Stimulated activated CD4-positive, alpha-beta T cell treated with anti-CD3 and anti-CD28 coated beads, Interleukin-12 subunit alpha, Interleukin-12 subunit beta, amount 100 ng/mL, for 4 hours (primary cell): ENCODE measurements at regions not wholly inside any gene's neighbourhood (a gene's known extent, or its start where the extent isn't known, plus 50 kb on each side); places are given as distances from the start of the nearest gene placed in this dataset.

Experiments
- DNase-seq: peaks from one replicate; pipeline ENCODE4 v3.0.0-alpha.2; 2020

DNA sequence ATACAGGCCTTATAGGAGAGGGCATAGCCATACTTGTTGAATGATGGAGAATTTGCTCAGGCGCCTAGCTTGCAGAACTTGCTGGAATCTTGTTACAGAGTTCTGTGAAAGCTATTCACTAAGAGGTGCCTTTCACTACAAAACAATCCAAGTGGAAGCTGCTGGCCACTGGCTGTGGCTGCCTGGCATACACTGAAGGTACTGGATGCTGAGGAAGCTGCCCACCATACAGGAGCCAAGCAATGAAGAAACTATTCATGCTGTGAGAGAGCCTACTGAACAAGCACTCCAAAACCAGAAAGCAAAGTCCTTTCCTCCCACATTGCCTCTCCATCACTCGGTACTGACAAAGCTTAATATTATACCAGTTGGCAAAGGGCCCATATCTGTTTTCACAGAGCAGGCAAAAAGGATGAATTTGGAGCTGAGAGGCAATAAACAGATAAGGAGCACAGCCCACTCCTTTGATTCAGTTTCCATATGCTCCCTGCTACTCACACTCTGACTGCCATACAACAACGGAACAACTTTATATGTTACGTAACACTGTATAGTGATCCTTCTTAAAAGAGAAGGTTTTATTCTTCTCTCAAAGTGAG lies 192.6 kb upstream of the ALCAM start:
- no peak for DNase-seq

DNA sequence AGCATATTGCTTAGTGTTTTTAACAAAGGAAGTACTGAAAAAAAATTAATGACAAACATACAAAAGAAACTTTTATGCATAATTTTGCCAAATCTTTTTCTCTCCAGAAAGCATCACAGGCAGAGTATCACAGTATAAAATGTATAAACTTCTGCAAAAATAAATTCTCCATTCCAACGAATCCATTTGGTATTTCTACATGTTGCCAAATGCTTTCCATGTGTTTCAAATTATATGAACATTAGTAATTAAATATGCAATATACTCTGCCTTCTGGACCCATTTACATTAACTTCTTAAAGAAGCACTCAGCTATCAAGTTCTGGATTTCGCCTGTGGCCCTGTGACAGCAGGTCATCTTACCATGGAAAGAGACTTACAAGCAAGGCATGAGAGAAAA lies 189.1 kb upstream of the ALCAM start:
- DNase-seq, result no peak

DNA sequence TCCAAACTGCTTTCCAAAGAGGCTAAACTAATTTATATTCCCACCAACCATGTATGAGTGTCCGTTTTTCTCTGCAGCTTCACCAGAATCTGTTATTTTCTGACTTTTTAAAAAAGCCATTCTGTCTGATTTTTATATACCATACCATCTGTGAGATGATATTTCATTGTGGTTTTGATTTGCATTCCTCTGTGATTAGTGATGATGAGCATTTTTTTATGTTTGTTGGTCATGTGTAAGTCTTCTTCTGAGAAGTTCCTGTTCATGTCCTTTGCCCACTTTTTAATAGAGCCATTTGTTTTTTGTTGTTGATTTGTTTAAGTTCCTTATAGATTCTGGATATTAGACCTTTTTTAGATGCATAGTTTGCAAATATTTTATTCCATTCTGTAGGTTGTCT lies 179.4 kb upstream of the ALCAM start:
- DNase-seq, result no peak

DNA sequence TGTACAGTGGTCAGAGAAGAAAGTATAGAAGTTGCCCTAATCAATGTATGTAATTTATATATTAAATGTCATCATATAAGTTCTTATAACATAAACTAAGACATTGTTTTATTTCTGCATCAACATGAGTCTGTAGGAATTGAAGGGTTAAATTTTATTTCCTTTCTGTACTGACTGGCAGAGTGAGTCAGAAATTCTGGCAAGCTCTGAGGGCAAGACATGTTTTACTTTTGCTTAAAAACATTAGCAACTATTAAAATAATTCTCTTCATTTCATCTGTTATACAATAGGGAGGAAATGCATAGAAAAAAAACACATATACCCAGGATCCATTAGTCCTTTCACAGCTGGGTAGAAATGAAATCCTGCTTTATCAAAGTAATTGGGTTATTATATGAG lies 171.4 kb upstream of the ALCAM start:
- no peak for DNase-seq

DNA sequence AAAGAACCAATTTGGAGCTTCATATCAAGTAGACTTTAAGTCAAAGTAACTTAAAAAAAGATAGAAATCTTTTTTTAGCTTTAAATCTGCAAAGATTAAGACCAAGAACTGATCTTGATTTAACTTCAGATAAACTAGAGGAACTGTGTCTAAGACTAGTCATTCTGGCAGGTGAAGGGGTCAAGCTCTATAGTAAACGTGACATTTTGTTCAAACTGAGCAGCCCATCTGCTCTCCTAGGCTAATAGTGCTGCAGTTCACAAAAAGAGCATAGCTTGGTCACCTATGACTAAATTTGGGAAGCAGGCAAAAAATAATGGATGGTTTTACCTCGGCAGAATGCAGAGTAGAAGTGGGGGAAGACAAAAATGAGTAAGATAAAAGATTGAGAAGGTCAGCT lies 168.8 kb upstream of the ALCAM start:
- DNase-seq, result no peak

DNA sequence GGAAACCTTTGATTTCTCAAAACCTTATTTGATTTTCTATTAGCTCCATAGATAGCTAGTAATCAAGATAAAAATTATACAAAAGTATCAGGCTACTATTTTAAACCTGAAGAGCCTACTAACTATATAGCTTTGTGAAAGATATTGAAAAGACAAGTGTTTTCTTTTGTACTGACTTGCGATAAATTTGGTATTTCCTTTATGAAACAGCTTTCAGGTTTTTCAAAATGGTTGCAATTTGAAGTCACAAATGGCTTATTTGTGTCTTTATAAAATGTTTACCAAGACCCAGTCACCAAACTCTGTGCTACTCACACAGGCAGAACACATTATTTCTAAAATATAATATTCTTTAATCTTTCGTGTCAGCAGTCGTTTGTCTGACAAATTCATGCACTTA lies 167.5 kb upstream of the ALCAM start:
- DNase-seq, result no peak

DNA sequence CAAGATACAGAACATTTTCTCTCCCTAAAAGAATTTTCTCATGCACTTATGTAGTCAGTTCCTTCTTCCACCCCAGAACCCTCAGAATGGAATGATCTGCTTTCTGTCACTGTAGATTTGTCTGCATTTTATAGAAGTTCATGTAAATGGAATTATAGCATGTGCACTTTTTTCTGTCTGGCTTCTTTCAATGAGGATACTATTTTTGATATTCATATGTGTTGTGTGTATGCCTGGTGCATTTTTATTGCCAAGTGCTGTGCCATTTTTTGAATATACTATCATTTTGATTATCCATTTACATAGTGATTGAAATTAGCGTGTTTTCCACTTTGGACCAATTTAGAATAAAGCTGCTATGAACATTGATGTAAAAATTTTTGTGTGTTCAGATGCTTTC lies 156.6 kb upstream of the ALCAM start:
- DNase-seq, result no peak

DNA sequence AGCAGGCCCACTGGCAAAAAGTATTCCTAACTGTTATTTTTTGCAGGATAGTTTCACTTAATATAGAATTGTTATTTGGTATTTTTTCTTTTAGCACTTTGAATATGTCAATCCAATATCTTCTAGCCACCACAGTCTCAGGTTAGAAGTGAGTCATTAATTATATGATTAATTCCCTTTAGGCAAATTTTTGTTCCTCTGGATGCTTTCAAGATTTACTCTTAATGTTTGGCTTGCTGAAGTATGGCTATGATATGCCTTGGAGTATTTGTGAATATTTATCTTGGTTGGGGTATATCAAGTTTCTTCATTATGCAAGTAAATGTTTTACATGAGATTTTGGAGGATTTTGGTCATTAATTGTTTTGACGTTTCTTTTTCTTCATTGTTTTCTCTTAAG lies 152.1 kb upstream of the ALCAM start:
- no peak for DNase-seq

DNA sequence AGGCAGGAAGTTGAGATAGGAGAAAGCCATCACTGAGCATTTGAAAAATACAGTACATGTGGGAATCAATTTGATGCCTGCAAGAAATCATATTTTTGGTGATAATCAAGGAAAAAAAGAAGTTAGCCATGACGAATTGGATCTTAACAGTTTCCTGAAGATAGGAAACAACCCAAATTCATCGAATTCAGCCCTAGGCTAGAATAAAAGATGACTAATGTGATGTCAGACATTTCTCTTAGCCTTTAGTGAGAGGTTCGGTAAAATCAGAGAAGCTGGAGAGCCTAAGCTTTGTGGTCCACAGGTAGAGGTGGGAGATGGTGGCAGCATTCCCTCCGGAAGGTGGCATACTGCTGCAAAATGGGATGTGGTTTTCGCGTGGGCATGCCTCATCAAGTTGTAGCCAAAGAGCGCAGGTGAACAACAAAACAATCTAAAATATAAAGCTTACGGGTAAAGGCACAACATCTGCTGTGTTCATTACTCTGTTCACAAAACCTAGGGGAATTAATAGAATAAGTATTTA lies 144.1 kb upstream of the ALCAM start:
- DNase-seq, result no peak

DNA sequence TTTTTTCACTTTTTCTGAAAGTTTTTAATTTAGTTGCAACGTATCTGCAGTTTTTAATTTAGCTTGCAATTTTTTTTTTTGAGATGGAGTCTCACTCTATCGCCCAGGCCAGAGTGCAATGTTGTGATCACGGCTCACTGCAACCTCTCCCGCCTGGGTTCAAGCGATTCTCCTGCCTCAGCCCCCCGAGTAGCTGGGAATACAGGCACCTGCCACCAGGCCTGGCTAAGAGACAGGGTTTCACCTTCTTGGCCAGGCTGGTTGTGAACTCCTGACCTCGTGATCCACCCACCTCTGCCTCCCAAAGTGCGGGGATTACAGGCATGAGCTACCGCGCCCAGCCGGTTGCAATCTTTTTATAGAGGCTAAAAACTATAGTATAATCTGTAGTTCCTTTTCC lies 142.9 kb upstream of the ALCAM start:
- DNase-seq, result no peak

DNA sequence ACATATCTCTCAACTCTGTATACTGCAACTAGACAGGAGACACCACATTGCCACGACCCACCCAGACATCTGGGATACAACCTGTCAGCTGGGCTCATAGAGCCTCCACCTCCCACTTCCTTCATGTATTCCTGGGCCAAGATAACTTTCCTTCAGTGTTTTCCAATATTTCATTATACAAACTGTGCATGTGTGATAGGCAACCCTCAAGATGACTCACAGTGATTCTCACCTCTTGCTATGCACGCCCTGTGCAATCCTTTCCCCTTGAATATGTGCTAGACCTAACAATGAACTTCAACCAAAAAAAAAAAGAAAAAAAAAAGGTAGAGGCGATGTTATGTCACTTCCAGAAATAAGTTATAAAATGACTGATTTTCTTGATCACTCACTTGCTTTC lies 138.0 kb upstream of the ALCAM start:
- DNase-seq, result no peak

DNA sequence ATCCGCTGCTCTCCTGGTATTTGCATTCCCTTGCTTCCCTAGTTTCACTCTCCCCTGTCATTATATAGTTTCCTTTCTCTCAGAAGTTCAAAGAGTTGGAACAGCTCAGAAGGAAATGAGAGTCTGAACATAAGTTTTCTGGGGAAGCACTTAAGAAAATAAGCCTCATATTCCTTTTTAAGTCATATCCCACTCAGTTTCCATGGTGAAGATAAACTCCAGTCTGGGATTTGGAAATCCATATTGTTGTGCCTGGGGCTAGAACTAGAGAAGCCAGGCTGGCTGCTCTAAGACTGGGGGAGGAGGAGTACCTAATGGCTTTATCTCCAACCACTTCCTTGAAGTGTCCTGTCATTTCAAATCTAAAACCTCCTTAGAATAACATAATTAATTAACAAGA lies 134.2 kb upstream of the ALCAM start:
- no peak for DNase-seq

DNA sequence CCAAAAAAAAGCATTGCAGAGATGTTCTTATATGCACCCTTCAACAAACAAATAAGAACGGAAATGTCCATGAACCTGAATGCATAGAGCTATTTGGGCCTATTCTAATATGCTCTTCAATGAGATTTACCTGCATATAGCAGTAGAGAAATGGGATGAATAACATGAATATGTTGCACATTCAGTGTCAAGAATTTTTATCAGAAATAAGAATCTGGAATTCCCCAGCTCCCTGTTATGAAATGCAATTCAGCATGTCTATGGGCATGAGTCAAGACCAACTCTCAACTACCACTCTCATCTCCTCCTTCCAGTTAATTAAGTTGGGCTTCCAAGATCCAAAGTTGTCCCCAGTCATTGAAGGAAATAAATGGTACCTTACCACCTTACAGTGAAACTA lies 133.7 kb upstream of the ALCAM start:
- DNase-seq, result no peak

DNA sequence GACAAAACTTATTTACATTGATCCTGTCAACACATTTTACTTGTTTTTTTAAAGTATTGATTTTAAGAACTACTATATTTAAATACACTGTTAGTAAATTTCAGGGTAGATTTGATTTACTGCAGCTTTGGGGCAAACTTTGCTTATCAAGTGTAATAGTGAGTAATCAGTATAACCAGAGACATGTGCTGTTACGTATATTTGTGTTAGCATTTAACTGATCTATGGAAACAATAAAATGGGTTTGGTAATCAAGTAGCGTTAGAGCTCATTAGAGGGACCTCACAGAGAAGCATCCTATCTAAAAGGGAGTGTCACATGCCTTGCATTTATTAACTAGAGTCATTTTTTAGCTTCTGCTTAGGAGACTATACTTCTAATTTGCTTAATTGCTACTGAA lies 131.5 kb upstream of the ALCAM start:
- DNase-seq, result no peak

DNA sequence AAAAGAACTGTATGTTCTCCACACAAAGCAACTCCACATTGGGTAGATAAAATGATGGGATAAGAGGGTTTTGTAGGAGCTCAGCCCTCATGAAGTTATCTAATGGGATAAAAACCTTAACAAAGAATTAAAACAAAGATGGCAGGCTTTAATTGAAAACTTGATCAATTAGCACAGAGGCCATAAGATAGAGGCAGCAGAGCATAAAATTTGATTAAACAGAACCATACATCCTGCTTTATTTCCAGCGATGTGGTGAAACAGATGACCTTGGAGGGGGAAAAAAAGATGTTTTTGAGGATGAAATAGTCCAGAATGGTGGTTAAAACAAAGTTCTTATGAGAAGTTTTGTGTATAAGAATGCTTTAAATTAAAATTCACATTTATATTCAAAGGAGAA lies 130.9 kb upstream of the ALCAM start:
- no peak for DNase-seq

DNA sequence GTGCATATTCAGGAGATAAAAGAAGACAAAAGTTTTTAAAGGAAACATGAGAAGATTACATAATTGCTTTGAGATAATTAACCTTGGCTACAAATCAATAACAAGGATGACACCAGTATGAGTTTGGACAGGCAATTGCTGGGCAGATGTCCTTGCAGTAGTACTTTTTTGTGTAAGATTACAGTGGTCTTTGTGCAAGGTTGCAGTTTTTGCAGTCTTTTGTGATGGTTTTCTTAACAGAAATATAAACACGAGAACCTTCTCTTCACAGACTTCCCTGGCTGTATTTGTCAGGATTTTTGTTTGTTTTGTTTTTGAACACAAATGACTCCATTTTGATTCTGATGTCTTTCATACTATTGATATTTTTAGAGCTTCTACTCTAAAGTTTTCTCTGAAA lies 128.3 kb upstream of the ALCAM start:
- no peak for DNase-seq

DNA sequence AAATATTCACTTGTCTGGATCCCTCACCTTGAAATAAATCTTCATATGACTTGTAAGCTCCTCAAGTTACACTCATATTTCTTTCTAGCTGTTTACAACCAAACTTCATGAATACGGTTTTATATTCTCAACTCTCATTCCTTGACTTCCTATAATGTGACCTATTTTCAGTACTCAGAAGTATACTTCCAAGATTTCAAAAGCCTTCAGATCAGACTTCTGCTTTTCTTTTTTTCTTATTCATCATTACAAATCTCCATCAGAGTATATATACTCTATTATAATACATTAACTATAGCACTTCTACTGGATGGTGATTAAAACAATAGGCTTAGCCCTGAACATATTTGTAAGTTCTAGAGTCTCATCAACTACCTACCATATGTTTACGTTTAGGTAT lies 123.6 kb upstream of the ALCAM start:
- no peak for DNase-seq

DNA sequence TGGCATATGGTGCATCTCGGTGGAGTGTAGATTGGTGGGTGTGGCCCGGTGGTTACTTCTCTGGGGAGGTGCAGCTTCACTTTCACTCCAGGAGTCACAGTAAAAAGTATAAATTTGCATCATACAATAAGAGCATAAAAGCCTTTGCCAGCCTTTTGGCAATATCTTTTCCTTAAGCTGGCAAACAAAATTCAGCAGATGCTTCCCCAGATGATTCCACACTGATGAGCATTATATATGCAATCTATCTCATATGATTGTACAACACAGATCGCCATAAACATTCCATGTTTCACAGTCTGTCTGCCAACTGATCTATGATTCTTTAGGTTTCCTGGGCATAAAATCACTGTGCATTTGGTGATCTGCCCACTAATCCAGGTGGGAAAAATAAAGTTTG lies 120.2 kb upstream of the ALCAM start:
- no peak for DNase-seq

DNA sequence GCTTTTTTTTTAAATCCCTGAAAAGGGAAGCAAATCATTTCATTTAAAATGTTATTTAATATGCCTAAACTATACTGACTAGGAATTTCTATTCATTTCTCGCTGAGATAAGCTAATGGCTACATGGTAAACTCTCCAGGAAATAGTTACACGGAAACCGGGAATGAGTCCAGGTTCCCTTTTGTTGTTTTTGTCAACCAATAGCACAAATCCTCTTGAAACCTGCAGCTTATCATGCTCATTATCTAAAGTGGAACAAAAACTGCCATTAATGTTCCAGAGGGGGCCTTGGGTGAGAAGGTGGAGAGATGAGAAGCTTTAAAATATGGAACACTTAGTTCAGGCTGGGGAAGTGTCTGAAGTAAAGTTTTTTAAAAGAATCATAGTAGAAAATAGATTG lies 113.5 kb upstream of the ALCAM start:
- DNase-seq, result no peak

DNA sequence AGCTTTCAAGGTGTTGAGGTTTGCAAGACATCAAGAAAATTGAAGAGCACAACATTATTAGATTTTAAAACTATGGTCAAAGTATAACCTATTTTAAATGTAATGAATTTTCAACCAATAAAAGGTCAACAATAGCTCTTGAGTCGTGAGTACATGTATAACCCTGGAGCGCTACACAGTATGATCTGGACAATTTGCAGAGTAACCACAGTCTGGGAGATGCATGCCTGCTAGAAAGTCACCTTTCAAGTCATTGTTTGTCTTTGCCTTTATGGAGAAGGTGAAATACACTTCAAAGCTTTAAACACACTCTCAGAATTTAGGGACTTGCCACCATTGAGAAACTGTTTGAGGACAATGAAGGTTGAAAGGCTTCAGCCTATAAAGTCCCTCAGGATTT lies 112.6 kb upstream of the ALCAM start:
- no peak for DNase-seq

DNA sequence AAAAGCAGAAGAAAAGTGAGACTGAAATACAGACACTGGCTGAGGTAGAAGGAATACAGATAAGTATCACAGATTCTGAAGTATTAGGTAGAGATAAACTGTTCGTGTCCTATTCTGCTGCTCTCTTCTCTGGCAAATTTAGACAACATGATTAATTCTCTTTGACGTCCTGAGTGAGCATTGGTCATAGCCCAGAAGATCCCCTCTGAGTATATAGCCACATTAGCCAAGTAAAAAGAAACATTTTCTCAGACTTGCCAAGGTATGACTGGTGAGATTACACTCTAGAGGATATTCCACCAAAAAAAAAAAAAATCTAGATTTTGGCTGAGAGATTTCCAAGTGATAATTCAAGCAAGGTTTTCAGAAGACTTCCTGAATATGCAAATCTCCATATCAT lies 111.4 kb upstream of the ALCAM start:
- no peak for DNase-seq

DNA sequence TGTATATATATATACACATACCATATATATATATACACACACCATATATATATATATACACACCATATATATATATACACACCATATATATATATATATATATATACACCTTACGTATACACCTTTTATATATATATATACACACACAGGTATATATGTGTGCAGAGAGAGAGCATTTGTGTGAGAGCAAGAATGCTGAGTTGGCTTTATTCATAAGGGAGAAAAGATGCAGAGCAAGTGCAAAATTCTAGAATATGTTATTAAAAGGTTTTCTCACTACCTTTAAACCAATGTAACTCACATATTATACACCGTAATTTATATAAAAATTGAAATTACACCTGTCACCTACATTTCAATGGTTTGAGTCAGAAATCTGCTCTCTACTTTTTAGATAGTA lies 107.2 kb upstream of the ALCAM start:
- no peak for DNase-seq

DNA sequence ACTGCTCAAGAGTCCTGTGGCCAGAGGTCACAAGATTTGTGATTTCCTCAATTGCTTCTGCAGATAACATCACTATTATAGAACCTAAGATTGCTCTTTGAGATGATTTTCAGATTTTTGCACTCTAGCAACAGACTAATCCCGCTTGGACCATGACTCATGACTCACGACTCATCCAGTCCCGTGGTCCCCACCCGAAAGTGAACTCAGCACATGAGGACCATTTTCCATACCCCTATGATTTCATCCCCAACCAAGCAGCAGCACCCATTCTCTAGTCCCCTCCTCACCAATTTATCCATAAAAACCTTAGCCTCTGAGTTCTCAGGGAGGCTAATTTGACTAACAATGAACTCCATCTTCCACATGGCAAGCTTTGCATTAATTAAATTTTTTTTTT lies 106.3 kb upstream of the ALCAM start:
- DNase-seq, result no peak

DNA sequence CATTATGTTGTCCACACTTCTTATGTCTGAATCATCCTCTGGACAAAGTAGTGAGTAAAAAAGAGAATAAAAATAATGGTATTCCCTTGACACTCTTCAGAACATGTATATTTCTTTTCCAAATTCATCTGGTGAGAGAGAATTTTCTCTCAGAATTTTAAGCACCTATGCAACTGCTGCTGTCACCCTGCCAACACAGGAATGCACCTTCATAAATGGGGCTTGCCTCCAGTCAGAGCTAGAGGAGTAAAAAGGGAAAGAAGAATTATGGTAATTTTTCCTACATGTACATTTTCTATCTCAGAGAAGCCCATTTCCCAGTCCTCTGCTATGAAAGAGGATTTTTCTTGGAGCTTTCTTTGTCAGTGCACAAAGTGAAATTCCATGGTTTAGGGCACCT lies 92.2 kb upstream of the ALCAM start:
- no peak for DNase-seq

DNA sequence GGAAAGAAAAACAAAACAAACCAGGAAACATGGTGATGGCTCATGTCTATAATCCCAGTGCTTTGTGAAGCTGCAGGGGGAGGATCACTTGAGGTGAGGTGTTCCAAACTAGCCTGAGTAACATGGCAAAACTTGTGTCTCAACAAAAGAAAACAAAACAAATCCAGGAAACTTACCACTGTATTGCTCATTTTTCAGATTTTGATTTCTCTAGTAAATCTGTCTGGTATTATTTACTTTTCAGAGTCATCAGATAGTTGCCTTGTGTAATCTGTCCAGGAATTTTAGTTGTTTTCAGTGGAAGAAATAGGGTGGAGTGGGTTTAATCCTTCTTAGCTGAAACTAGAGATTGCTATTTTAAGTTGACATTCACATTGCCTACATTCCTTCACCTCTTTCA lies 91.8 kb upstream of the ALCAM start:
- no peak for DNase-seq

DNA sequence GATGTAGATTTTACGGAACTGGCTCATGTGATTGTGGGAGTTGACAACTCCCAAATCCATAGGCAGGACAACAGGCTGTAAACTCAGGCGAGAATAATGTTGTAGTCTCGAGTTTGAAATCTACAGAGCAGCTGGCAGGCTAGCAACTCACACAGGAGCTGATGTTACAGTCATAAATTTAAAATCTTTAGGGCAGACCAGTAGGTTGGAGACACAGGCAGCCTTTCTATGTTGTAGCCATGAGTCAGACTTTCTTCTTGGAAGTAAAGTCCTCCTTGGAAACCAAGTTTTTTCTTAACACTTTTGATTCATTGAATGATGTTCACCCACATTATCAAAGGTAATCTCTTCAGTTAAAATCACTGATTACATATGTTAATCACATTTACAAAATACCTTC lies 89.1 kb upstream of the ALCAM start:
- no peak for DNase-seq
